Parathyroid adenoma (tissue), 2 donors: ENCODE measurements at regions not wholly inside any gene's neighbourhood (a gene's known extent, or its start where the extent isn't known, plus 50 kb on each side); places are given as distances from the start of the nearest gene placed in this dataset.

ENCODE experiments used
- H2AFZ ChIP-seq: fragments of 300-600 bp; sonication (generic); one replicate; pipeline ENCODE4 v1.7.0; 2017; ENCODE audit warnings: antibody characterized with exemption, mild to moderate bottlenecking
- H3K27ac ChIP-seq: fragments of 300-600 bp; sonication (generic); one replicate; pipeline ENCODE4 v1.7.0; 2017
- H3K27me3 ChIP-seq: fragments of 300-600 bp; sonication (generic); one replicate; pipeline ENCODE4 v1.7.0; 2017; ENCODE audit warnings: low read length; ENCODE audit not compliant: control insufficient read depth, insufficient read depth
- H3K36me3 ChIP-seq: fragments of 300-600 bp; sonication (generic); one replicate; pipeline ENCODE4 v1.7.0; 2017; ENCODE audit warnings: low read length; ENCODE audit not compliant: control insufficient read depth, insufficient read depth
- H3K4me1 ChIP-seq: fragments of 300-600 bp; sonication (generic); one replicate; pipeline ENCODE4 v1.7.0; 2017; ENCODE audit warnings: control low read depth
- H3K4me2 ChIP-seq: fragments of 300-600 bp; sonication (generic); one replicate; pipeline ENCODE4 v1.7.0; 2017; ENCODE audit warnings: low read length
- H3K4me3 ChIP-seq: fragments of 300-600 bp; sonication (generic); one replicate; pipeline ENCODE4 v1.7.0; 2017; ENCODE audit warnings: low read depth, low read length
- H3K79me2 ChIP-seq: fragments of 300-600 bp; sonication (generic); one replicate; pipeline ENCODE4 v1.7.0; 2017; ENCODE audit warnings: control low read depth
- H3K9ac ChIP-seq: fragments of 300-600 bp; sonication (generic); one replicate; pipeline ENCODE4 v1.7.0; 2017; ENCODE audit warnings: mild to moderate bottlenecking
- H3K9me3 ChIP-seq: fragments of 300-600 bp; sonication (generic); one replicate; pipeline ENCODE4 v1.7.0; 2017; ENCODE audit warnings: low read length; ENCODE audit not compliant: control insufficient read depth
- CTCF ChIP-seq: fragments of 300-600 bp; sonication (generic); IDR thresholded peaks from one replicate; pipeline ENCODE4 v1.7.0; 2017; ENCODE audit warnings: antibody characterized with exemption, mild to moderate bottlenecking
- donor health status: primary hyperparathyroidism.

- no peak for TF ChIP-seq CTCF
- H3K4me2 ChIP-seq: no peak overlapping the region
- H2AFZ ChIP-seq: no peak overlapping the region
- H3K79me2 ChIP-seq: no peaks in the 10 kb centered on the region
- H3K9ac ChIP-seq: no peak overlapping the region
- H3K4me1 ChIP-seq: no peaks in the 10 kb centered on the region
- no peaks in the 10 kb centered on the region for H3K27me3 ChIP-seq
- no peak overlapping the region for H3K27ac ChIP-seq
- H3K9me3 ChIP-seq: no peaks in the 10 kb centered on the region
- H3K4me3 ChIP-seq: no peak overlapping the region
- no peaks in the 10 kb centered on the region for H3K36me3 ChIP-seq
Observed at GRCh38 chr9:28270156-28270555, 696.9 kb upstream of the C9orf72 start.

- H3K4me1 ChIP-seq: no peaks in the 10 kb centered on the region
- H3K4me3 ChIP-seq: no peak overlapping the region
- no peaks in the 10 kb centered on the region for H3K27me3 ChIP-seq
- no peak overlapping the region for H2AFZ ChIP-seq
- no peak overlapping the region for H3K9ac ChIP-seq
- H3K4me2 ChIP-seq: no peak overlapping the region
- no peaks in the 10 kb centered on the region for H3K9me3 ChIP-seq
- no peak for TF ChIP-seq CTCF
- H3K79me2 ChIP-seq: no peaks in the 10 kb centered on the region
- H3K27ac ChIP-seq: no peak overlapping the region
- no peaks in the 10 kb centered on the region for H3K36me3 ChIP-seq
Observed at GRCh38 chr9:28272127-28272526, 698.8 kb upstream of the C9orf72 start.

- no peaks in the 10 kb centered on the region for H3K27me3 ChIP-seq
- H3K4me1 ChIP-seq: no peaks in the 10 kb centered on the region
Observed at GRCh38 chr9:28287455-28287854, 714.2 kb upstream of the C9orf72 start.

GRCh38 chr9:28289746-28290145, 716.5 kb upstream of the C9orf72 start:
- Histone ChIP-seq H3K4me2 (no peak overlapping the region), H2AFZ (no peak overlapping the region), H3K27ac (no peak overlapping the region), H3K9ac (no peak overlapping the region), H3K27me3 (no peaks in the 10 kb centered on the region), H3K79me2 (no peaks in the 10 kb centered on the region), H3K4me1 (no peaks in the 10 kb centered on the region), H3K36me3 (no peaks in the 10 kb centered on the region), H3K9me3 (no peaks in the 10 kb centered on the region), H3K4me3 (no peak overlapping the region)
- TF ChIP-seq CTCF: no peak

More at GRCh38 chr9:28287455-28287854, 714.2 kb upstream of the C9orf72 start:
- Histone ChIP-seq H3K9me3 (no peaks in the 10 kb centered on the region), H3K4me3 (no peak overlapping the region), H3K27ac (no peak overlapping the region), H3K36me3 (no peaks in the 10 kb centered on the region), H3K9ac (no peak overlapping the region), H2AFZ (no peak overlapping the region), H3K4me2 (no peak overlapping the region), H3K79me2 (no peaks in the 10 kb centered on the region)
- TF ChIP-seq CTCF: no peak

GRCh38 chr9:28293369-28294090, 720.2 kb upstream of the C9orf72 start:
- no peaks in the 10 kb centered on the region for H3K4me1 ChIP-seq
- no peak overlapping the region for H3K4me3 ChIP-seq
- H2AFZ ChIP-seq: no peak overlapping the region
- H3K9ac ChIP-seq: no peak overlapping the region
- no peaks in the 10 kb centered on the region for H3K36me3 ChIP-seq
- H3K4me2 ChIP-seq: no peak overlapping the region
- TF ChIP-seq CTCF: no peak
- H3K79me2 ChIP-seq: no peaks in the 10 kb centered on the region
- no peak overlapping the region for H3K27ac ChIP-seq
- no peaks in the 10 kb centered on the region for H3K9me3 ChIP-seq
- H3K27me3 ChIP-seq: no peaks in the 10 kb centered on the region
